ENCODE measurements at regions not wholly inside any gene's neighbourhood (a gene's known extent, or its start where the extent isn't known, plus 50 kb on each side); places are given as distances from the start of the nearest gene placed in this dataset.

GRCh38 chr10:128538671-128539070 is 412.4 kb upstream of the MKI67 start:
- no peak overlapping the region for H3K4me3 ChIP-seq (ENCODE audit: low read length)
- DNase-seq (ENCODE audit: low read depth) = no peak
- no peak for TF ChIP-seq CTCF (conservative IDR thresholded peaks at IDR 0.05; ENCODE audit: low read depth, low read length)

- DNase-seq (ENCODE audit: low read depth) = no peak
- no peak for TF ChIP-seq CTCF (conservative IDR thresholded peaks at IDR 0.05; ENCODE audit: low read depth, low read length)
- H3K4me3 ChIP-seq (ENCODE audit: low read length) = no peak overlapping the region
These were observed 413.4 kb upstream of the MKI67 start for GRCh38 chr10:128539510-128540127.

GRCh38 chr10:128540128-128540762 is 414.0 kb upstream of the MKI67 start:
- H3K4me3 ChIP-seq (ENCODE audit: low read length) = no peak overlapping the region
- DNase-seq (ENCODE audit: low read depth) = no peak
- no peak for TF ChIP-seq CTCF (conservative IDR thresholded peaks at IDR 0.05; ENCODE audit: low read depth, low read length)

GRCh38 chr10:128540781-128541761 is 414.8 kb upstream of the MKI67 start:
- H3K4me3 ChIP-seq (ENCODE audit: low read length) = no peak overlapping the region
- no peak for TF ChIP-seq CTCF (conservative IDR thresholded peaks at IDR 0.05; ENCODE audit: low read depth, low read length)
- DNase-seq (ENCODE audit: low read depth) = no peak

GRCh38 chr10:128541926-128542475 is 415.8 kb upstream of the MKI67 start:
- DNase-seq (ENCODE audit: low read depth) = no peak
- no peak overlapping the region for H3K4me3 ChIP-seq (ENCODE audit: low read length)
- no peak for TF ChIP-seq CTCF (conservative IDR thresholded peaks at IDR 0.05; ENCODE audit: low read depth, low read length)

GRCh38 chr10:128542659-128543058 is 416.4 kb upstream of the MKI67 start:
- no peak overlapping the region for H3K4me3 ChIP-seq (ENCODE audit: low read length)
- no peak for TF ChIP-seq CTCF (conservative IDR thresholded peaks at IDR 0.05; ENCODE audit: low read depth, low read length)
- DNase-seq (ENCODE audit: low read depth) = no peak
